ENCODE measurements at regions not wholly inside any gene's neighbourhood (a gene's known extent, or its start where the extent isn't known, plus 50 kb on each side); places are given as distances from the start of the nearest gene placed in this dataset.

GRCh38 chr3:150110097-150110496, 139.4 kb upstream of the PFN2 start:
- no peak for DNase-seq (ENCODE audit: low read depth, low spot score)
- H3K27me3 Mint-ChIP-seq (ENCODE audit: low read depth) = no peaks in the 10 kb centered on the region
- peaks cover 32% of the 10 kb centered on the region for H3K4me1 Mint-ChIP-seq
- H3K36me3 Mint-ChIP-seq (ENCODE audit: low read depth) = no peaks in the 10 kb centered on the region
- no peaks in the 10 kb centered on the region for H3K9me3 Mint-ChIP-seq
- no peak for TF ChIP-seq CTCF (conservative IDR thresholded peaks at IDR 0.05)
- H3K27ac Mint-ChIP-seq (ENCODE audit: unreplicated experiment) = no peak overlapping the region
- H3K4me3 Mint-ChIP-seq = no peak overlapping the region

DNA sequence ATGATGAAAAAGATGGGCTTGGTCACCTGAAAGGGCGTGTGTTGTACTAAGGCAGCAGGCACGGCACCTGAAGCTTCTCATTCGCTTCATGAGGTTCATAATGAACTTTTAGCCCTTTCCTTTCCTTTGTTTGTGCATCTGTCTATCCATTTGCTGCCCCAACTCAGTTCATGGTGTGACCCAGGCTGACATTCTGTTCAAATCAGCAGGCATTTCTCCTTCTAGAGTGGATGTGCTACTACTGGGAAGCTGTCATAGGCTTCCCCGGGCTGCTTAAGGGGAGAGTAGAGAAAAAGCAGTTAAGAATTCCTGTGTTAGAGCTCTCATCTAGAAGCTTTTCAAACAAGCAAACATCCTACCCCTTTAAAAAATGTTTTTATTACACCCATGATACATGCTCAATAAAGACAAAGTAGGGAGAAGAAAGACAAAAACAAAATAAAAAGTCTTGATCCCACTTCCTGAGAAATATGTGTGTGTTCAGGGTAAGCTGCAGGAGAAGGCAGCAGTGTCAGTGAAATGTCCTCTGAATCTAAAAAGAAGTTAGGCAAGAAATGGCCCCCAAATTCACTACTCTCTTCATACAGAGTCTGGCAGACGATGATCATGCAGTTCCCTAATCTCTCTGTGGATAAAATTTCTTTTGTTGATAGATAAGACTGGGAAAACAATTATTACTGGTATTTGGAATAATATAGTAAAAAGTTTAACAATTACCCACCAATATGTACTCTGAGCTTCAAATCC, 136.9 kb upstream of the PFN2 start:
- Mint-ChIP-seq H3K27me3 (ENCODE audit: low read depth) (no peaks in the 10 kb centered on the region), H3K4me1 (peaks cover 32% of the 10 kb centered on the region), H3K36me3 (ENCODE audit: low read depth) (no peaks in the 10 kb centered on the region), H3K4me3 (peak overlapping the region; percentile 35), H3K27ac (ENCODE audit: unreplicated experiment) (peak overlapping the region; percentile 23), H3K9me3 (no peaks in the 10 kb centered on the region)
- DNase-seq (ENCODE audit: low read depth, low spot score) = no peak
- no peak for TF ChIP-seq CTCF (conservative IDR thresholded peaks at IDR 0.05)

DNA sequence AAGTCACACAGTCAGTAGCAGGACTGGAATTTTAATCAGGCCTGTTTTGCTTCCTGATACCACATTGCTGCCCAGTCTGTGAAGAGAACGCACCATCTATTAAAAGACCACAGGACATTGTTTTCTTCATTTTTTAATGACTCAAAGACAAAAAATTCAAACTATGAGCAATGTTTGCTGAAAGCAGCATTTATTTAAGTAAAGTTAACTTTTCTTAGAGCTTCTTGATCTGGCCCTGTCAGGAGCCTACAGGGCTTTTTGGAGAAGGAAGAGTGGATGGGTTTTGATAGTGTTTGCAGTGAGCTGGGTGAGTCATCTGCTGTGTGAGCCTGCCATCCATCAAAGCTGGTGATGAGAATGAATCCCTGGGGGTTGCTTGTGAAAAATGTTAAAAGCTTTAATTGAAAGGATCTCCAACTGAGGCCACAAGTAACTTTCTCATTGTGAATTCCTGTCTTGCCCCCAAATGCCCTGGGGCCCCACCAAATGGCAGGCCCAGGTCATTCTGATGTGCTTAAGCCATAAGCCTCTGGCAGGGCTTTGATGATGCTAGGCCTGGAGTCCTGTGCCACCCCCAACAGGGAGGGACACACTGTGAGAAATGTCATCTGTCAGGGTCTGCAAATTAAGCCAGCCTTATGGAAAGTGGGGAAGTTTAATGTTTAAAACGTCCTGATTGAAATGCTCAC, 136.2 kb upstream of the PFN2 start:
- Mint-ChIP-seq H3K4me3 (peak overlapping the region; percentile 35), H3K4me1 (peaks cover 32% of the 10 kb centered on the region)

DNA sequence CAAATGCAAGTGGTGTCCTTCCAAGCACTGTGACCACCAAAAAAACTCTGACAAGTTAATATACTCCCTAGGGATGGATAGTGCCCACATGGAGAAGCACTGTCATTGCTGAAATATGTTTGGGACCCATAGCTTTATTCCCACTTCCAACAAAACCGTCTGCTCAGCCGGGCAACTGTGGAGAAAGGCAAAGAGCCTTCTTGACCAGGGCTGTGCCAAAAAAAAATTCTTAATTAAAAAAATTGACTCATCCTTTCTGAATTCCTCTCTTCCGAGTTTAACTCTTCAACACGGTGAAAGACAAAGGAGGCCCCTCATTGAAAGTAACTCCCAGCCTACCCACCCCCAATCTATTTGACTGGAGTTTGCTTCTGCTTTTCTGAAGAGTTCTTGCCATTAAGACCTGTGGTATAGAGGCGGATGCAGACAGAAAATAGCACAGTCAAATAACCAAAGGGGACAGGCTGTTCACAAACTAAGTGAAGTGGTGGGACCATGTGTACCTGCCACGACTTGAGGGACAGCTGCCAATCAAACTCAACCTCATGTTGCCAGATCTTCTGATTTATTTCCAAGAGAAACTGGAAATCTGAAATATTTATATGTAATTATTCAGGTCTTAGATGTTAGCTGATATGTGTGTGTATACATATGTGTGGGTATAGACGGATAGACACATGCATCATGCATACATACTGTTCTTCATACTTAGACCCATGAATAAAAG, 135.4 kb upstream of the PFN2 start:
- Mint-ChIP-seq H3K4me3 (no peak overlapping the region), H3K27me3 (ENCODE audit: low read depth) (no peaks in the 10 kb centered on the region), H3K27ac (ENCODE audit: unreplicated experiment) (no peak overlapping the region), H3K4me1 (peaks cover 32% of the 10 kb centered on the region), H3K36me3 (ENCODE audit: low read depth) (peaks cover 2% of the 10 kb centered on the region), H3K9me3 (peaks cover 2% of the 10 kb centered on the region)
- TF ChIP-seq CTCF (conservative IDR thresholded peaks at IDR 0.05) = no peak
- DNase-seq (ENCODE audit: low read depth, low spot score) = no peak

More for the DNA sequence above, 136.2 kb upstream of the PFN2 start:
- Mint-ChIP-seq H3K36me3 (ENCODE audit: low read depth) (no peaks in the 10 kb centered on the region), H3K27me3 (ENCODE audit: low read depth) (no peaks in the 10 kb centered on the region), H3K9me3 (no peaks in the 10 kb centered on the region), H3K27ac (ENCODE audit: unreplicated experiment) (peak overlapping the region; percentile 38)
- DNase-seq (ENCODE audit: low read depth, low spot score) = no peak
- TF ChIP-seq CTCF (conservative IDR thresholded peaks at IDR 0.05) = no peak

GRCh38 chr3:150105025-150105424, 134.3 kb upstream of the PFN2 start:
- peaks cover 32% of the 10 kb centered on the region for H3K4me1 Mint-ChIP-seq

More at GRCh38 chr3:150105025-150105424, 134.3 kb upstream of the PFN2 start:
- TF ChIP-seq CTCF (conservative IDR thresholded peaks at IDR 0.05) = no peak
- Mint-ChIP-seq H3K4me3 (no peak overlapping the region), H3K27ac (ENCODE audit: unreplicated experiment) (no peak overlapping the region), H3K27me3 (ENCODE audit: low read depth) (no peaks in the 10 kb centered on the region), H3K9me3 (peaks cover 7% of the 10 kb centered on the region), H3K36me3 (ENCODE audit: low read depth) (peaks cover 2% of the 10 kb centered on the region)
- no peak for DNase-seq (ENCODE audit: low read depth, low spot score)

Measured in neural crest cell (in vitro differentiated cells).